ENCODE measurements at regions not wholly inside any gene's neighbourhood (a gene's known extent, or its start where the extent isn't known, plus 50 kb on each side); places are given as distances from the start of the nearest gene placed in this dataset.
"Not testable (repeated sequence)": the region's sequence is repeated elsewhere in the genome, so short reads cannot be mapped to it uniquely, and the experiment has no call there.

DNA sequence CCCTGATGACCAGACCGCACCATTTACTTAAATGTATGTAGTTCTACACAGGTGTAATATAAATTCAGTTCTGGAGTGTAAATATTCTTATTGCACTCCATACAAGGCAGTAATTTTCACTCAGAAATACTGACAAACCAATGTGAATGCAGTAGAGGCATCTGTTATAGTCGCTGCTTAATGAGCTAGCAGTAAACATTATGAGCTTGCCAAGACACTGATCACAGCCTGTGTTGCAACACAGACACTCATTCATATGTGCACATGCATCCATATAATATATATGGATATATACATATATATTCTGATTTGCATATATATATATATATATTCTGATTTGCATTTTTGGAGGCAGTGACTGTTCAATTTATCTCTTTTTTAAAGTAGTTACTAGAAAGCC, 435.1 kb upstream of the ST8SIA4 start:
- H3K9me2 ChIP-seq (replicated peaks; ENCODE audit: insufficient read depth, low read length) = no peaks in the 10 kb centered on the region
- H4K20me1 ChIP-seq (ENCODE audit: insufficient read depth, low read length) = no peaks in the 10 kb centered on the region
- no peak overlapping the region for H2AFZ ChIP-seq (ENCODE audit: low read length)
- no peak overlapping the region for H3K27ac ChIP-seq (ENCODE audit: low read length)
- no peak overlapping the region for H3K9ac ChIP-seq (ENCODE audit: low read length)
- H3K4me2 ChIP-seq (ENCODE audit: low read depth, low read length) = no peak overlapping the region
- no peaks in the 10 kb centered on the region for H3K27me3 ChIP-seq (replicated peaks; ENCODE audit: insufficient read depth, low read length)
- H3K36me3 ChIP-seq (replicated peaks; ENCODE audit: insufficient read depth, low read length) = no peaks in the 10 kb centered on the region
- H3K4me1 ChIP-seq (ENCODE audit: low read length) = no peaks in the 10 kb centered on the region
- no peak overlapping the region for H3K4me3 ChIP-seq (ENCODE audit: low read length)
- no peak for DNase-seq
- no peak for TF ChIP-seq EZH2 (optimal IDR thresholded peaks at IDR 0.05; ENCODE audit: low read depth, low read length)
- TF ChIP-seq, protein P1, sequence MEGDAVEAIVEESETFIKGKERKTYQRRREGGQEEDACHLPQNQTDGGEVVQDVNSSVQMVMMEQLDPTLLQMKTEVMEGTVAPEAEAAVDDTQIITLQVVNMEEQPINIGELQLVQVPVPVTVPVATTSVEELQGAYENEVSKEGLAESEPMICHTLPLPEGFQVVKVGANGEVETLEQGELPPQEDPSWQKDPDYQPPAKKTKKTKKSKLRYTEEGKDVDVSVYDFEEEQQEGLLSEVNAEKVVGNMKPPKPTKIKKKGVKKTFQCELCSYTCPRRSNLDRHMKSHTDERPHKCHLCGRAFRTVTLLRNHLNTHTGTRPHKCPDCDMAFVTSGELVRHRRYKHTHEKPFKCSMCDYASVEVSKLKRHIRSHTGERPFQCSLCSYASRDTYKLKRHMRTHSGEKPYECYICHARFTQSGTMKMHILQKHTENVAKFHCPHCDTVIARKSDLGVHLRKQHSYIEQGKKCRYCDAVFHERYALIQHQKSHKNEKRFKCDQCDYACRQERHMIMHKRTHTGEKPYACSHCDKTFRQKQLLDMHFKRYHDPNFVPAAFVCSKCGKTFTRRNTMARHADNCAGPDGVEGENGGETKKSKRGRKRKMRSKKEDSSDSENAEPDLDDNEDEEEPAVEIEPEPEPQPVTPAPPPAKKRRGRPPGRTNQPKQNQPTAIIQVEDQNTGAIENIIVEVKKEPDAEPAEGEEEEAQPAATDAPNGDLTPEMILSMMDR (IDR thresholded peaks at IDR 0.05; ENCODE audit: low read length) = no peak
- TF ChIP-seq EZH2phosphoT487 (IDR thresholded peaks at IDR 0.05; ENCODE audit: low read length) = no peak
- H3K79me2 ChIP-seq (ENCODE audit: low read length) = no peaks in the 10 kb centered on the region
- H3K9me3 ChIP-seq (replicated peaks; ENCODE audit: insufficient read depth, low read length) = no peaks in the 10 kb centered on the region
- H3F3A ChIP-seq (ENCODE audit: insufficient read depth, low read length) = no peaks in the 10 kb centered on the region

DNA sequence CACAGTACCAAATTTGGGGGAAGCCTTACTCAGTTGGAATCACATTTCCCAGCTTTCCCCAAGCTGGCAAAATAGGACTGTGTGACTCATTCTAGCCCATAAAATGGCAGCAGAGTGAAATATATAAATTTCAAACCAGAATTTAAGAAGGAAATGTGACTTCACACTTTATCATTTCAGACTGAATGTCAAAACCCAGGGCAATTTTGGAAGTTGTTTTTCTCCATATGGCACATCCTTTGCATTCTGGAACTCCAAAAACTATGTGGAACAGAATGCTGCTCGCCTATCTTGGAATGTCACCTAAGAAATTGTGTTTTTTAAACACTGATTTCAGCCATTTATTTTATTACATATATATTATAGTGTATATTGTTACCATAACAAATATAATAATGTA, 424.7 kb upstream of the ST8SIA4 start:
- TF ChIP-seq, protein P1 (IDR thresholded peaks at IDR 0.05; ENCODE audit: low read length) = no peak
- no peak for TF ChIP-seq EZH2 (optimal IDR thresholded peaks at IDR 0.05; ENCODE audit: low read depth, low read length)
- no peak for TF ChIP-seq EZH2phosphoT487 (IDR thresholded peaks at IDR 0.05; ENCODE audit: low read length)
- H2AFZ ChIP-seq (ENCODE audit: low read length) = no peak overlapping the region
- no peak overlapping the region for H3K27ac ChIP-seq (ENCODE audit: low read length)
- no peaks in the 10 kb centered on the region for H3K36me3 ChIP-seq (replicated peaks; ENCODE audit: insufficient read depth, low read length)
- no peak overlapping the region for H3K9ac ChIP-seq (ENCODE audit: low read length)
- DNase-seq = no peak
- H3K4me1 ChIP-seq (ENCODE audit: low read length) = no peaks in the 10 kb centered on the region
- H3K79me2 ChIP-seq (ENCODE audit: low read length) = no peaks in the 10 kb centered on the region
- H3K27me3 ChIP-seq (replicated peaks; ENCODE audit: insufficient read depth, low read length) = no peaks in the 10 kb centered on the region
- no peak overlapping the region for H3K4me3 ChIP-seq (ENCODE audit: low read length)
- no peaks in the 10 kb centered on the region for H3K9me2 ChIP-seq (replicated peaks; ENCODE audit: insufficient read depth, low read length)
- no peaks in the 10 kb centered on the region for H3F3A ChIP-seq (ENCODE audit: insufficient read depth, low read length)
- H3K4me2 ChIP-seq (ENCODE audit: low read depth, low read length) = no peak overlapping the region
- H3K9me3 ChIP-seq (replicated peaks; ENCODE audit: insufficient read depth, low read length) = no peaks in the 10 kb centered on the region
- H4K20me1 ChIP-seq (ENCODE audit: insufficient read depth, low read length) = no peaks in the 10 kb centered on the region

DNA sequence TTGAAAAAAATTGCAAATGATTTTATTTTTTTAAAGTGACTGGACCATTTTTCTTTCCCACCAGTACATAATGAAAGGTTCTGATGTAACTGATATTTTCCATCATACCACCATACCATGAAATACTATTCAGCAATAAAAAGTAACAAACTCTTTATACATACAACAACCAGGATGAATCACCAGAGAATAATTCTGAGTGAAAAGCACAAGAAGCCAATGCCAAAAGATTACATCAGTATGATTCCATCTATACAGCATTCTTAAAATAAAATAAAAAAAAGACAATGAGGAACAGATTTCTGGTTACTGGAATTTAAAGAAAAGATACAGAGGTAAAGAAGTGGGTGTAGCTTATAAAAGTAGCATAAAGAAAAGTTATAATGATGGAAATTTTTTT, 423.7 kb upstream of the ST8SIA4 start:
- Histone ChIP-seq H4K20me1 (ENCODE audit: insufficient read depth, low read length) (no peaks in the 10 kb centered on the region), H3K4me2 (ENCODE audit: low read depth, low read length) (no peak overlapping the region), H3K27ac (ENCODE audit: low read length) (no peak overlapping the region), H3K9me2 (replicated peaks; ENCODE audit: insufficient read depth, low read length) (no peaks in the 10 kb centered on the region), H3K4me3 (ENCODE audit: low read length) (no peak overlapping the region), H3K79me2 (ENCODE audit: low read length) (no peaks in the 10 kb centered on the region), H3K4me1 (ENCODE audit: low read length) (no peaks in the 10 kb centered on the region), H3K27me3 (replicated peaks; ENCODE audit: insufficient read depth, low read length) (no peaks in the 10 kb centered on the region), H3K9ac (ENCODE audit: low read length) (no peak overlapping the region), H3K9me3 (replicated peaks; ENCODE audit: insufficient read depth, low read length) (no peaks in the 10 kb centered on the region), H2AFZ (ENCODE audit: low read length) (no peak overlapping the region), H3F3A (ENCODE audit: insufficient read depth, low read length) (no peaks in the 10 kb centered on the region), H3K36me3 (replicated peaks; ENCODE audit: insufficient read depth, low read length) (no peaks in the 10 kb centered on the region)
- TF ChIP-seq EZH2 (optimal IDR thresholded peaks at IDR 0.05; ENCODE audit: low read depth, low read length) = no peak
- TF ChIP-seq, protein P1 (IDR thresholded peaks at IDR 0.05; ENCODE audit: low read length) = no peak
- TF ChIP-seq EZH2phosphoT487 (IDR thresholded peaks at IDR 0.05; ENCODE audit: low read length) = no peak
- DNase-seq = no peak

DNA sequence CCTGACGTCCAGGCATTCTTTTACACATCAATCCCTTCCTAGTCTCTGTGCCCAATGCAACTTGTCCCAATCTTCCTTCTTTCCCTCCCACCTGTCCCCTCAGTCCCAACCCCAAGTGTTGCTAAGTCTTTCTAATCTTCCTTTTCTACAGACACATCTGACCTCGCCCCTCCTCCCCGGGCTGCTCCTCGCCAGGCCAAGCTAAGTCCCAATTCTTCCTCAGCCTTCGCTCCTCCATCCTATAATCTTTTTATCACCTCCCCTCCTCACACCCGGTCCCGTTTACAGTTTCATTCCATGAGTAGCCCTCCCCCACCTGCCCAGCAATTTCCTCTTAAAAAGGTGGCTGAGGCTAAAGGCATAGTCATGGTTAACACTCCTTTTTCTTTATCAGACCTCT, 413.3 kb upstream of the ST8SIA4 start:
- not testable (repeated sequence) for H3K4me1 ChIP-seq (ENCODE audit: low read length); H3K36me3 ChIP-seq (replicated peaks; ENCODE audit: insufficient read depth, low read length); H3K27ac ChIP-seq (ENCODE audit: low read length); H4K20me1 ChIP-seq (ENCODE audit: insufficient read depth, low read length); H2AFZ ChIP-seq (ENCODE audit: low read length); H3K27me3 ChIP-seq (replicated peaks; ENCODE audit: insufficient read depth, low read length); H3K9me3 ChIP-seq (replicated peaks; ENCODE audit: insufficient read depth, low read length); H3F3A ChIP-seq (ENCODE audit: insufficient read depth, low read length); H3K4me3 ChIP-seq (ENCODE audit: low read length); H3K79me2 ChIP-seq (ENCODE audit: low read length); DNase-seq; H3K9me2 ChIP-seq (replicated peaks; ENCODE audit: insufficient read depth, low read length); H3K9ac ChIP-seq (ENCODE audit: low read length); H3K4me2 ChIP-seq (ENCODE audit: low read depth, low read length)
